H9 (cell line): ENCODE measurements at regions not wholly inside any gene's neighbourhood (a gene's known extent, or its start where the extent isn't known, plus 50 kb on each side); places are given as distances from the start of the nearest gene placed in this dataset.

Experiments
- DNase-seq: peaks from one replicate; pipeline ENCODE4 v3.0.0-alpha.2; 2017
- H2AFZ ChIP-seq: one replicate; pipeline ENCODE4 v1.6.1; 2013; ENCODE audit warnings: mild to moderate bottlenecking, low read length, control low read depth, moderate library complexity
- H2AK5ac ChIP-seq: 2 replicates; pipeline ENCODE4 v1.6.1; 2013; ENCODE audit warnings: low read length, control low read depth, mixed read lengths; ENCODE audit not compliant: insufficient read length
- H2BK120ac ChIP-seq: one replicate; pipeline ENCODE4 v1.6.1; 2013; ENCODE audit warnings: low read depth, mild to moderate bottlenecking, low read length, control low read depth, inconsistent platforms; ENCODE audit not compliant: poor library complexity, severe bottlenecking
- H2BK12ac ChIP-seq: 2 replicates; pipeline ENCODE4 v1.6.1; 2013; ENCODE audit warnings: low read length, control low read depth, mixed read lengths, low read depth; ENCODE audit not compliant: insufficient read length
- H2BK15ac ChIP-seq: 2 replicates; pipeline ENCODE4 v1.6.1; 2013; ENCODE audit warnings: low read depth, low read length, control low read depth
- H2BK20ac ChIP-seq: one replicate; pipeline ENCODE4 v1.6.1; 2013; ENCODE audit warnings: low read depth, mild to moderate bottlenecking, low read length, control low read depth, inconsistent platforms; ENCODE audit not compliant: poor library complexity, severe bottlenecking
- H2BK5ac ChIP-seq: 2 replicates; pipeline ENCODE4 v1.6.1; 2013; ENCODE audit warnings: low read length, control low read depth, mixed read lengths; ENCODE audit not compliant: insufficient read length
- H3K14ac ChIP-seq: 2 replicates; pipeline ENCODE4 v1.6.1; 2013; ENCODE audit warnings: low read length, control low read depth; ENCODE audit not compliant: insufficient read depth
- H3K18ac ChIP-seq: 2 replicates; pipeline ENCODE4 v1.6.1; 2013; ENCODE audit warnings: low read depth, mild to moderate bottlenecking, mixed read lengths, low read length, control low read depth; ENCODE audit not compliant: insufficient read length
- H3K23ac ChIP-seq: 2 replicates; pipeline ENCODE4 v1.6.1; 2013; ENCODE audit warnings: low read length, control low read depth, mixed read lengths, low read depth; ENCODE audit not compliant: insufficient read length
- H3K23me2 ChIP-seq: 2 replicates; pipeline ENCODE4 v1.6.1; 2013; ENCODE audit warnings: low read depth, mild to moderate bottlenecking, mixed read lengths, low read length, control low read depth; ENCODE audit not compliant: insufficient read length, poor library complexity, severe bottlenecking
- H3K27ac ChIP-seq: 2 replicates; pipeline ENCODE4 v1.5.1; 2013; ENCODE audit warnings: low read length, control low read depth, mixed read lengths, low read depth; ENCODE audit not compliant: insufficient read length
- H3K27me3 ChIP-seq: 2 replicates; pipeline ENCODE4 v1.6.1; 2013; ENCODE audit warnings: low read length, control low read depth, inconsistent platforms; ENCODE audit not compliant: insufficient read depth
- H3K4ac ChIP-seq: 2 replicates; pipeline ENCODE4 v1.6.1; 2013; ENCODE audit warnings: low read depth, mild to moderate bottlenecking, control low read depth, inconsistent platforms, low read length, moderate library complexity
- H3K4me1 ChIP-seq: 2 replicates; pipeline ENCODE4 v1.6.1; 2013; ENCODE audit warnings: low read length, control low read depth, inconsistent platforms; ENCODE audit not compliant: insufficient read depth
- H3K4me2 ChIP-seq: 2 replicates; pipeline ENCODE4 v1.6.1; 2013; ENCODE audit warnings: low read length, control low read depth, mixed read lengths; ENCODE audit not compliant: insufficient read length, insufficient read depth
- H3K56ac ChIP-seq: 2 replicates; pipeline ENCODE4 v1.6.1; 2013; ENCODE audit warnings: low read depth, mild to moderate bottlenecking, mixed read lengths, low read length, control low read depth; ENCODE audit not compliant: insufficient read length
- H3K79me1 ChIP-seq: 2 replicates; pipeline ENCODE4 v1.6.1; 2013; ENCODE audit warnings: low read depth, mild to moderate bottlenecking, moderate library complexity, low read length, control low read depth, inconsistent platforms; ENCODE audit not compliant: insufficient read depth, poor library complexity, severe bottlenecking
- H3K79me2 ChIP-seq: 2 replicates; pipeline ENCODE4 v1.6.1; 2013; ENCODE audit warnings: low read length, control low read depth, inconsistent platforms; ENCODE audit not compliant: insufficient read depth
- H3K9ac ChIP-seq: 2 replicates; pipeline ENCODE4 v1.6.1; 2013; ENCODE audit warnings: low read length, control low read depth, mixed read lengths; ENCODE audit not compliant: insufficient read length; ENCODE audit errors: extremely low read depth
- H3K9me3 ChIP-seq: one replicate; pipeline ENCODE4 v1.6.1; 2013; ENCODE audit warnings: low read depth, low read length, inconsistent platforms; ENCODE audit not compliant: control insufficient read depth
- H3T11ph ChIP-seq: one replicate; pipeline ENCODE4 v1.6.1; 2013; ENCODE audit warnings: mild to moderate bottlenecking, low read length, control low read depth, inconsistent platforms
- H4K20me1 ChIP-seq: one replicate; pipeline ENCODE4 v1.6.1; 2013; ENCODE audit not compliant: control insufficient read depth, insufficient read length, insufficient read depth
- H4K5ac ChIP-seq: 2 replicates; pipeline ENCODE4 v1.6.1; 2013; ENCODE audit warnings: low read depth, mild to moderate bottlenecking, mixed read lengths, low read length, control low read depth; ENCODE audit not compliant: insufficient read length
- H4K8ac ChIP-seq: replicated peaks from 2 replicates; pipeline ENCODE4 v1.6.1; 2013; ENCODE audit warnings: low read length, control low read depth, mixed read lengths, low read depth; ENCODE audit not compliant: insufficient read length
- H4K91ac ChIP-seq: 2 replicates; pipeline ENCODE4 v1.6.1; 2013; ENCODE audit warnings: low read depth, mild to moderate bottlenecking, moderate library complexity, mixed read lengths, low read length, control low read depth; ENCODE audit not compliant: insufficient read length
- H3K27ac Mint-ChIP-seq, 3 experiments: 2 replicates in 2 of 3; 3 replicates in 1 of 3; pipeline ENCODE4 v1.8.0; 2020 to 2021; ENCODE audit warnings: mixed read lengths in 3 of 3, mild to moderate bottlenecking in 1 of 3, moderate library complexity in 1 of 3
- H3K27me3 Mint-ChIP-seq: 2 replicates; pipeline ENCODE4 v1.8.0; 2021; ENCODE audit warnings: low read depth, mild to moderate bottlenecking, moderate library complexity, mixed read lengths
- H3K36me3 Mint-ChIP-seq, 3 experiments: 2 replicates in 2 of 3; 3 replicates in 1 of 3; pipeline ENCODE4 v1.8.0; 2020 to 2021; ENCODE audit warnings: low read depth in 3 of 3, mixed read lengths in 3 of 3; ENCODE audit not compliant: insufficient read depth in 1 of 3
- H3K4me1 Mint-ChIP-seq, 2 experiments: 2 replicates each; pipeline ENCODE4 v1.8.0; 2020; ENCODE audit warnings: mixed read lengths in 2 of 2
- H3K4me3 Mint-ChIP-seq, 2 experiments: 2 replicates in 1 of 2; 3 replicates in 1 of 2; pipeline ENCODE4 v1.8.0; 2020 to 2021; ENCODE audit warnings: mild to moderate bottlenecking in 2 of 2, mixed read lengths in 2 of 2, moderate library complexity in 1 of 2
- H3K9me3 Mint-ChIP-seq, 2 experiments: 2 replicates in 1 of 2; 3 replicates in 1 of 2; pipeline ENCODE4 v1.8.0; 2020; ENCODE audit warnings: mild to moderate bottlenecking in 2 of 2, mixed read lengths in 2 of 2, moderate library complexity in 1 of 2
- CTCF ChIP-seq: fragments of 200-600 bp; sonication (generic); conservative IDR thresholded peaks from 3 replicates; pipeline ENCODE4 v1.8.0; 2021; ENCODE audit warnings: antibody characterized with exemption, mild to moderate bottlenecking
- WGBS: extraction: QIAGEN DNeasy Blood & Tissue Kit; methylation state at CpG from one replicate; pipeline ENCODE4 v1.1.7; 2013; ENCODE audit warnings: missing lambda C conversion rate, low lambda C conversion rate, mixed read lengths; ENCODE audit not compliant: insufficient read length; ENCODE audit errors: extremely low coverage; 5-methylcytosine and 5-hydroxymethylcytosine counted together

- no CpG with 5 or more reads among the region's 1 CpG for WGBS
- Histone ChIP-seq H3K27ac (no peak overlapping the region), H2BK12ac (no peak overlapping the region), H2BK15ac (no peak overlapping the region), H4K20me1 (no peaks in the 10 kb centered on the region), H3K79me2 (no peaks in the 10 kb centered on the region), H4K5ac (no peak overlapping the region), H3K14ac (no peak overlapping the region), H3K27me3 (no peaks in the 10 kb centered on the region), H4K91ac (no peak overlapping the region), H3K9ac (no peak overlapping the region), H3K4ac (no peak overlapping the region), H4K8ac (no peak overlapping the region), H3K23ac (no peak overlapping the region), H2BK120ac (no peak overlapping the region), H2AFZ (no peak overlapping the region), H2BK5ac (no peak overlapping the region), H3K4me1 (no peaks in the 10 kb centered on the region), H3K4me2 (no peak overlapping the region), H3T11ph (no peak overlapping the region), H2AK5ac (no peak overlapping the region), H3K18ac (no peak overlapping the region), H3K9me3 (peaks cover 21% of the 10 kb centered on the region), H3K56ac (no peak overlapping the region), H2BK20ac (no peak overlapping the region), H3K23me2 (no peaks in the 10 kb centered on the region), H3K79me1 (no peaks in the 10 kb centered on the region)
- peaks cover 35% of the 10 kb centered on the region for H3K27me3 Mint-ChIP-seq
- peaks cover 5 to 20% (median 14%) of the 10 kb centered on the region in 3 experiments; a peak in 6 of 7 replicates for H3K36me3 Mint-ChIP-seq
- peaks cover 26 to 35% of the 10 kb centered on the region in 2 experiments for H3K9me3 Mint-ChIP-seq
- no peak for DNase-seq
- peaks cover 0 to 9% of the 10 kb centered on the region in 2 experiments; a peak in 2 of 4 replicates for H3K4me1 Mint-ChIP-seq
- no peak for TF ChIP-seq CTCF
- H3K4me3 Mint-ChIP-seq = no peak overlapping the region
- H3K27ac Mint-ChIP-seq = no peak overlapping the region
These were observed 72.8 kb upstream of the HABP2 start for GRCh38 chr10:113480081-113480360.
